OCI-LY3 (cell line): ENCODE measurements at regions not wholly inside any gene's neighbourhood (a gene's known extent, or its start where the extent isn't known, plus 50 kb on each side); places are given as distances from the start of the nearest gene placed in this dataset.

Experiments used
- CTCF ChIP-seq: fragments of 200-600, 300-600 bp; sonication (generic); IDR thresholded peaks from 2 replicates; pipeline ENCODE4 v1.5.1; 2014; ENCODE audit warnings: antibody characterized with exemption, low read length, low read depth
- EZH2phosphoT487 ChIP-seq: fragments of 200-600 bp; shearing (Covaris generic); IDR thresholded peaks from 2 replicates; pipeline ENCODE4 v1.6.1; 2018; ENCODE audit warnings: antibody characterized with exemption, mixed run types, low read depth

GRCh38 chr3:64438066-64438465, 212.8 kb upstream of the PRICKLE2 start:
- TF ChIP-seq CTCF (no peak), EZH2phosphoT487 (no peak)
